ENCODE measurements at regions not wholly inside any gene's neighbourhood (a gene's known extent, or its start where the extent isn't known, plus 50 kb on each side); places are given as distances from the start of the nearest gene placed in this dataset.

GRCh38 chr13:100817928-100818327 lies 143.3 kb upstream of the TMTC4 start:
- Histone ChIP-seq H3K36me3 (no peaks in the 10 kb centered on the region), H3K9me3 (no peaks in the 10 kb centered on the region), H3K4me3 (no peak overlapping the region), H3K27me3 (no peaks in the 10 kb centered on the region), H3K27ac (no peak overlapping the region), H3K4me1 (no peaks in the 10 kb centered on the region)
- TF ChIP-seq POLR2A (IDR thresholded peaks at IDR 0.05) (no peak), POLR2AphosphoS5 (IDR thresholded peaks at IDR 0.05; ENCODE audit: insufficient read depth in 1 of 2, low read depth in 1 of 2) (no peak), CTCF (IDR thresholded peaks at IDR 0.05) (no peak)
- no peak for DNase-seq (ENCODE audit: extremely low spot score in 2 of 2)
- intact Hi-C loops (cut with DNase I) = no loop called here

- Histone ChIP-seq H3K4me1 (no peaks in the 10 kb centered on the region), H3K27ac (no peak overlapping the region), H3K27me3 (no peaks in the 10 kb centered on the region), H3K4me3 (no peak overlapping the region), H3K9me3 (no peaks in the 10 kb centered on the region), H3K36me3 (no peaks in the 10 kb centered on the region)
- DNase-seq (ENCODE audit: extremely low spot score in 2 of 2) = no peak
- intact Hi-C loops (cut with DNase I) = no loop called here
- no peak for TF ChIP-seq POLR2AphosphoS5 (IDR thresholded peaks at IDR 0.05; ENCODE audit: insufficient read depth in 1 of 2, low read depth in 1 of 2)
- TF ChIP-seq CTCF (IDR thresholded peaks at IDR 0.05) = no peak
- no peak for TF ChIP-seq POLR2A (IDR thresholded peaks at IDR 0.05)
Observed at GRCh38 chr13:100815476-100816046, 141.0 kb upstream of the TMTC4 start.

GRCh38 chr13:100812982-100813584 lies 138.5 kb upstream of the TMTC4 start:
- no peaks in the 10 kb centered on the region for H3K36me3 ChIP-seq
- intact Hi-C loops (cut with DNase I) = no loop called here

GRCh38 chr13:100811928-100812327 lies 137.3 kb upstream of the TMTC4 start:
- Histone ChIP-seq H3K4me3 (no peak overlapping the region), H3K36me3 (no peaks in the 10 kb centered on the region), H3K4me1 (no peaks in the 10 kb centered on the region), H3K27ac (no peak overlapping the region), H3K9me3 (no peaks in the 10 kb centered on the region), H3K27me3 (no peaks in the 10 kb centered on the region)
- intact Hi-C loops (cut with DNase I) = no loop called here
- DNase-seq (ENCODE audit: extremely low spot score in 2 of 2) = no peak
- TF ChIP-seq POLR2AphosphoS5 (IDR thresholded peaks at IDR 0.05; ENCODE audit: insufficient read depth in 1 of 2, low read depth in 1 of 2) (no peak), POLR2A (IDR thresholded peaks at IDR 0.05) (no peak), CTCF (IDR thresholded peaks at IDR 0.05) (no peak)

More at GRCh38 chr13:100812982-100813584, 138.5 kb upstream of the TMTC4 start:
- no peak overlapping the region for H3K27ac ChIP-seq
- H3K4me1 ChIP-seq = no peaks in the 10 kb centered on the region
- TF ChIP-seq CTCF (IDR thresholded peaks at IDR 0.05) (no peak), POLR2AphosphoS5 (IDR thresholded peaks at IDR 0.05; ENCODE audit: insufficient read depth in 1 of 2, low read depth in 1 of 2) (no peak), POLR2A (IDR thresholded peaks at IDR 0.05) (no peak)
- no peaks in the 10 kb centered on the region for H3K27me3 ChIP-seq
- H3K4me3 ChIP-seq = no peak overlapping the region
- no peaks in the 10 kb centered on the region for H3K9me3 ChIP-seq
- no peak for DNase-seq (ENCODE audit: extremely low spot score in 2 of 2)

All from vagina (tissue), 2 donors.